ENCODE measurements at regions not wholly inside any gene's neighbourhood (a gene's known extent, or its start where the extent isn't known, plus 50 kb on each side); places are given as distances from the start of the nearest gene placed in this dataset.

GRCh38 chr10:9189448-9189847, 1135.0 kb downstream of the GATA3 start:
- H3K9ac ChIP-seq (ENCODE audit: insufficient read length, low read depth) = no peak overlapping the region
- no peak overlapping the region for H3K4me3 ChIP-seq (ENCODE audit: insufficient read length, low read depth)
- no peaks in the 10 kb centered on the region for H3K27me3 ChIP-seq (ENCODE audit: insufficient read depth, insufficient read length)
- no peaks in the 10 kb centered on the region for H3K9me3 ChIP-seq (ENCODE audit: insufficient read depth, low read length)
- TF ChIP-seq ZNF274 (IDR thresholded peaks at IDR 0.05; ENCODE audit: low read depth, low read length) (no peak), SUZ12 (IDR thresholded peaks at IDR 0.05; ENCODE audit: extremely low read depth, insufficient read depth, insufficient read length) (no peak)
- H3K36me3 ChIP-seq (ENCODE audit: insufficient read depth, insufficient read length, low read length) = no peaks in the 10 kb centered on the region
- DNase-seq (ENCODE audit: low read depth, low spot score) = no peak
- no peaks in the 10 kb centered on the region for H3K4me1 ChIP-seq (ENCODE audit: insufficient read depth, insufficient read length)

- no peaks in the 10 kb centered on the region for H3K4me1 ChIP-seq (ENCODE audit: insufficient read depth, insufficient read length)
Measured at GRCh38 chr10:9193120-9193519, 1138.6 kb downstream of the GATA3 start.

GRCh38 chr10:9195385-9195784, 1140.9 kb downstream of the GATA3 start:
- DNase-seq (ENCODE audit: low read depth, low spot score) = no peak
- H3K9me3 ChIP-seq (ENCODE audit: insufficient read depth, low read length) = no peaks in the 10 kb centered on the region
- H3K36me3 ChIP-seq (ENCODE audit: insufficient read depth, insufficient read length, low read length) = no peaks in the 10 kb centered on the region
- H3K27me3 ChIP-seq (ENCODE audit: insufficient read depth, insufficient read length) = no peaks in the 10 kb centered on the region
- no peak overlapping the region for H3K9ac ChIP-seq (ENCODE audit: insufficient read length, low read depth)
- no peak overlapping the region for H3K4me3 ChIP-seq (ENCODE audit: insufficient read length, low read depth)
- no peaks in the 10 kb centered on the region for H3K4me1 ChIP-seq (ENCODE audit: insufficient read depth, insufficient read length)
- TF ChIP-seq YY1 (IDR thresholded peaks at IDR 0.05; ENCODE audit: insufficient read depth, insufficient read length) (no peak), ZNF274 (IDR thresholded peaks at IDR 0.05; ENCODE audit: low read depth, low read length) (no peak), SUZ12 (IDR thresholded peaks at IDR 0.05; ENCODE audit: extremely low read depth, insufficient read depth, insufficient read length) (no peak)

More at GRCh38 chr10:9193120-9193519, 1138.6 kb downstream of the GATA3 start:
- no peak for TF ChIP-seq YY1 (IDR thresholded peaks at IDR 0.05; ENCODE audit: insufficient read depth, insufficient read length)
- no peak for TF ChIP-seq SUZ12 (IDR thresholded peaks at IDR 0.05; ENCODE audit: extremely low read depth, insufficient read depth, insufficient read length)
- no peak for TF ChIP-seq ZNF274 (IDR thresholded peaks at IDR 0.05; ENCODE audit: low read depth, low read length)
- no peak for DNase-seq (ENCODE audit: low read depth, low spot score)
- Histone ChIP-seq H3K4me3 (ENCODE audit: insufficient read length, low read depth) (no peak overlapping the region), H3K36me3 (ENCODE audit: insufficient read depth, insufficient read length, low read length) (no peaks in the 10 kb centered on the region), H3K27me3 (ENCODE audit: insufficient read depth, insufficient read length) (no peaks in the 10 kb centered on the region), H3K9me3 (ENCODE audit: insufficient read depth, low read length) (no peaks in the 10 kb centered on the region), H3K9ac (ENCODE audit: insufficient read length, low read depth) (no peak overlapping the region)

- no peak overlapping the region for H3K9ac ChIP-seq (ENCODE audit: insufficient read length, low read depth)
- H3K27me3 ChIP-seq (ENCODE audit: insufficient read depth, insufficient read length) = no peaks in the 10 kb centered on the region
- TF ChIP-seq SUZ12 (IDR thresholded peaks at IDR 0.05; ENCODE audit: extremely low read depth, insufficient read depth, insufficient read length) (no peak), YY1 (IDR thresholded peaks at IDR 0.05; ENCODE audit: insufficient read depth, insufficient read length) (no peak), ZNF274 (IDR thresholded peaks at IDR 0.05; ENCODE audit: low read depth, low read length) (no peak)
- H3K36me3 ChIP-seq (ENCODE audit: insufficient read depth, insufficient read length, low read length) = no peaks in the 10 kb centered on the region
- H3K4me3 ChIP-seq (ENCODE audit: insufficient read length, low read depth) = no peak overlapping the region
- no peaks in the 10 kb centered on the region for H3K4me1 ChIP-seq (ENCODE audit: insufficient read depth, insufficient read length)
- DNase-seq (ENCODE audit: low read depth, low spot score) = no peak
- H3K9me3 ChIP-seq (ENCODE audit: insufficient read depth, low read length) = no peaks in the 10 kb centered on the region
Measured at GRCh38 chr10:9198611-9199010, 1144.1 kb downstream of the GATA3 start.

- no peak for TF ChIP-seq SUZ12 (IDR thresholded peaks at IDR 0.05; ENCODE audit: extremely low read depth, insufficient read depth, insufficient read length)
- no peak for TF ChIP-seq YY1 (IDR thresholded peaks at IDR 0.05; ENCODE audit: insufficient read depth, insufficient read length)
- TF ChIP-seq ZNF274 (IDR thresholded peaks at IDR 0.05; ENCODE audit: low read depth, low read length) = no peak
- H3K4me1 ChIP-seq (ENCODE audit: insufficient read depth, insufficient read length) = no peaks in the 10 kb centered on the region
- no peak for DNase-seq (ENCODE audit: low read depth, low spot score)
- no peaks in the 10 kb centered on the region for H3K36me3 ChIP-seq (ENCODE audit: insufficient read depth, insufficient read length, low read length)
- no peaks in the 10 kb centered on the region for H3K9me3 ChIP-seq (ENCODE audit: insufficient read depth, low read length)
- H3K27me3 ChIP-seq (ENCODE audit: insufficient read depth, insufficient read length) = no peaks in the 10 kb centered on the region
- H3K4me3 ChIP-seq (ENCODE audit: insufficient read length, low read depth) = no peak overlapping the region
- no peak overlapping the region for H3K9ac ChIP-seq (ENCODE audit: insufficient read length, low read depth)
Measured at GRCh38 chr10:9205558-9205957, 1151.1 kb downstream of the GATA3 start.

- Histone ChIP-seq H3K9me3 (ENCODE audit: insufficient read depth, low read length) (no peaks in the 10 kb centered on the region), H3K27me3 (ENCODE audit: insufficient read depth, insufficient read length) (no peaks in the 10 kb centered on the region), H3K9ac (ENCODE audit: insufficient read length, low read depth) (no peak overlapping the region), H3K4me3 (ENCODE audit: insufficient read length, low read depth) (no peak overlapping the region), H3K4me1 (ENCODE audit: insufficient read depth, insufficient read length) (no peaks in the 10 kb centered on the region), H3K36me3 (ENCODE audit: insufficient read depth, insufficient read length, low read length) (no peaks in the 10 kb centered on the region)
- TF ChIP-seq YY1 (IDR thresholded peaks at IDR 0.05; ENCODE audit: insufficient read depth, insufficient read length) = no peak
- TF ChIP-seq ZNF274 (IDR thresholded peaks at IDR 0.05; ENCODE audit: low read depth, low read length) = no peak
- TF ChIP-seq SUZ12 (IDR thresholded peaks at IDR 0.05; ENCODE audit: extremely low read depth, insufficient read depth, insufficient read length) = no peak
- DNase-seq (ENCODE audit: low read depth, low spot score) = peak; percentile 58
Measured at GRCh38 chr10:9209105-9209798, 1154.8 kb downstream of the GATA3 start.

GRCh38 chr10:9211228-9211627, 1156.7 kb downstream of the GATA3 start:
- Histone ChIP-seq H3K4me3 (ENCODE audit: insufficient read length, low read depth) (no peak overlapping the region), H3K9ac (ENCODE audit: insufficient read length, low read depth) (no peak overlapping the region), H3K4me1 (ENCODE audit: insufficient read depth, insufficient read length) (no peaks in the 10 kb centered on the region), H3K9me3 (ENCODE audit: insufficient read depth, low read length) (no peaks in the 10 kb centered on the region), H3K27me3 (ENCODE audit: insufficient read depth, insufficient read length) (no peaks in the 10 kb centered on the region), H3K36me3 (ENCODE audit: insufficient read depth, insufficient read length, low read length) (no peaks in the 10 kb centered on the region)
- TF ChIP-seq SUZ12 (IDR thresholded peaks at IDR 0.05; ENCODE audit: extremely low read depth, insufficient read depth, insufficient read length) (no peak), ZNF274 (IDR thresholded peaks at IDR 0.05; ENCODE audit: low read depth, low read length) (no peak), YY1 (IDR thresholded peaks at IDR 0.05; ENCODE audit: insufficient read depth, insufficient read length) (no peak)
- no peak for DNase-seq (ENCODE audit: low read depth, low spot score)
